Lower leg skin (tissue), 4 donors: ENCODE measurements at regions not wholly inside any gene's neighbourhood (a gene's known extent, or its start where the extent isn't known, plus 50 kb on each side); places are given as distances from the start of the nearest gene placed in this dataset.

ENCODE experiments used
- DNase-seq, 2 donors: peaks; one replicate each; pipeline ENCODE4 v3.0.0-alpha.2; 2019; ENCODE audit warnings: low spot score in 2 of 2
- H3K4me3 ChIP-seq: fragments of 200-600 bp; sonication (generic); 2 replicates; pipeline ENCODE4 v1.5.1; 2017; ENCODE audit warnings: mild to moderate bottlenecking, low read depth; ENCODE audit not compliant: poor library complexity, severe bottlenecking
- POLR2A ChIP-seq, 2 donors: fragments of 450-650 bp; IDR thresholded peaks; one replicate each; pipeline ENCODE4 v1.6.1; 2016 to 2017; ENCODE audit warnings: antibody characterized with exemption in 2 of 2, mild to moderate bottlenecking in 1 of 2, moderate library complexity in 1 of 2
- WGBS, 2 donors: methylation state at CpG; one replicate each; pipeline ENCODE4 v1.1.5; 2018; 5-methylcytosine and 5-hydroxymethylcytosine counted together
- intact Hi-C: fragments of 100-400 bp; cut with DNase I; formaldehyde crosslinking; loops from one replicate; pipeline ENCODE4 v1.15.0; 2023; ENCODE audit warnings: low total_unique reads
- TF ChIP-seq, protein P1 (sequence below), 3 donors: fragments of 450-650 bp; IDR thresholded peaks; one replicate each; pipeline ENCODE4 v1.5.1; 2016; ENCODE audit warnings: antibody characterized with exemption in 3 of 3, mild to moderate bottlenecking in 3 of 3, moderate library complexity in 2 of 3

- 66 to 71% methylated on average over 2 of the region's 2 CpGs for WGBS, 2 donors
- no peak overlapping the region for H3K4me3 ChIP-seq
- TF ChIP-seq POLR2A (IDR thresholded peaks at IDR 0.05), result no peak
- TF ChIP-seq, protein P1, sequence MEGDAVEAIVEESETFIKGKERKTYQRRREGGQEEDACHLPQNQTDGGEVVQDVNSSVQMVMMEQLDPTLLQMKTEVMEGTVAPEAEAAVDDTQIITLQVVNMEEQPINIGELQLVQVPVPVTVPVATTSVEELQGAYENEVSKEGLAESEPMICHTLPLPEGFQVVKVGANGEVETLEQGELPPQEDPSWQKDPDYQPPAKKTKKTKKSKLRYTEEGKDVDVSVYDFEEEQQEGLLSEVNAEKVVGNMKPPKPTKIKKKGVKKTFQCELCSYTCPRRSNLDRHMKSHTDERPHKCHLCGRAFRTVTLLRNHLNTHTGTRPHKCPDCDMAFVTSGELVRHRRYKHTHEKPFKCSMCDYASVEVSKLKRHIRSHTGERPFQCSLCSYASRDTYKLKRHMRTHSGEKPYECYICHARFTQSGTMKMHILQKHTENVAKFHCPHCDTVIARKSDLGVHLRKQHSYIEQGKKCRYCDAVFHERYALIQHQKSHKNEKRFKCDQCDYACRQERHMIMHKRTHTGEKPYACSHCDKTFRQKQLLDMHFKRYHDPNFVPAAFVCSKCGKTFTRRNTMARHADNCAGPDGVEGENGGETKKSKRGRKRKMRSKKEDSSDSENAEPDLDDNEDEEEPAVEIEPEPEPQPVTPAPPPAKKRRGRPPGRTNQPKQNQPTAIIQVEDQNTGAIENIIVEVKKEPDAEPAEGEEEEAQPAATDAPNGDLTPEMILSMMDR (IDR thresholded peaks at IDR 0.05), result no peak
Observed at GRCh38 chr4:57652779-57653178, 542.6 kb upstream of the IGFBP7 start.

GRCh38 chr4:57640391-57641100 lies 530.4 kb upstream of the IGFBP7 start:
- intact Hi-C loops, result no loop called here
- no peak for TF ChIP-seq POLR2A (IDR thresholded peaks at IDR 0.05)
- TF ChIP-seq, protein P1 (IDR thresholded peaks at IDR 0.05), result no peak
- H3K4me3 ChIP-seq, result no peak overlapping the region
- 79 to 89% methylated on average over 8 of the region's 8 CpGs for WGBS, 2 donors
- no peak for DNase-seq

More at GRCh38 chr4:57652779-57653178, 542.6 kb upstream of the IGFBP7 start:
- no peak for DNase-seq
- intact Hi-C loops, result loop anchor here (10.0 kb wide), 1 partner anchor 1758 kb away; no protein-coding TSS in a partner anchor

DNA sequence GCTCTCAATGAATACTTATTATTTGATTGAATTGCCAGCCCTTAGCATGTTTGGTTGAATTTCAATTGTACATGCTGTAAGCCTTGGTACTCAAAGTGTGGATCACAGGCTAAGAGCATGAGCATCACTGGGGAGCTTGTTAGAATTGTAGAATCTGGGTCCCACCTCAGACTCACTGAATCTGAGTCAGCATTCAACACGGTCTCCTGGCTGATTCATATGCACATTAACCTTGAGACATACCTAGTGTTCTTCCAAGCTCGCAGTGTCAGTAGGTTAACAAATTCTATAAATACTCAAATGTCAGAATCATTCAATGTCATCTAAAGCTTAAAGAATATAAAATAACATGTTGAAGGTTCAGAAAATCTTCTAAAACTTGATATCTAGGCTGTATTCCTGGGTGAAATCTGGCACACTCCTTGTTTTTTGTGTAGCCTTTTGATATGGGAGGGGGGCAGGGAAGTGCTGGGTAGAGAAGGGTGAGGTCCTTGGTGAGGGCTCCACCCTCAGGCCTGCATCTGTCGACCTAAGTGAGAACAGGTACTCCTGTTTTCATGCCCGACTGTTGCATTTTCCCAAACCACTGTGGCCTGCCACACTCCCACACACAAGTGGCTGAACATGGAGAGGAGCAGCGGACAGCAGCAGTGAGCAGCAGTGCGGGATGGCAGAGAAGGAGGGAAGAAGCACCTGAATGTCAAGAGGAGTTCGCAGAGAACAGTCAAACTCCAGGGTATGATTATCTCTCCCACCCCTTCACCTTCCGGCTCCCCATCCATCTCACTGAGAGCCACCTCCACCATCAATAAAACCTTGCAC lies 529.6 kb upstream of the IGFBP7 start:
- DNase-seq, result no peak
- TF ChIP-seq, protein P1 (IDR thresholded peaks at IDR 0.05), result no peak
- H3K4me3 ChIP-seq, result no peak overlapping the region
- intact Hi-C loops, result no loop called here
- WGBS, 2 donors, result 76 to 79% methylated on average over 8 of the region's 8 CpGs

GRCh38 chr4:57635910-57636309 lies 525.7 kb upstream of the IGFBP7 start:
- TF ChIP-seq, protein P1 (IDR thresholded peaks at IDR 0.05), result no peak
- TF ChIP-seq POLR2A (IDR thresholded peaks at IDR 0.05), result no peak
- no peak overlapping the region for H3K4me3 ChIP-seq
- intact Hi-C loops, result no loop called here
- DNase-seq, result no peak

- TF ChIP-seq, protein P1 (IDR thresholded peaks at IDR 0.05), result no peak
- TF ChIP-seq POLR2A (IDR thresholded peaks at IDR 0.05), result no peak
- intact Hi-C loops, result no loop called here
- H3K4me3 ChIP-seq, result no peak overlapping the region
- DNase-seq, result no peak
- 61 to 69% methylated on average over 3 of the region's 3 CpGs for WGBS, 2 donors
Observed at GRCh38 chr4:57633212-57633859, 523.2 kb upstream of the IGFBP7 start.
